Gastroesophageal sphincter (tissue), 3 donors: ENCODE measurements at regions not wholly inside any gene's neighbourhood (a gene's known extent, or its start where the extent isn't known, plus 50 kb on each side); places are given as distances from the start of the nearest gene placed in this dataset.

Source experiments
- CTCF ChIP-seq, 4 experiments: fragments of 200-600 bp in 2 of 4; fragments of 450-650 bp in 2 of 4; sonication (generic) in 1 of 4; IDR thresholded peaks; one replicate each; pipeline ENCODE4 v1.5.1; 2017 to 2019; ENCODE audit warnings: antibody characterized with exemption in 4 of 4, mild to moderate bottlenecking in 2 of 4, moderate library complexity in 2 of 4
- EP300 ChIP-seq: sonication (generic); formaldehyde crosslinking; IDR thresholded peaks from one replicate; pipeline ENCODE4 v1.6.1; 2017; ENCODE audit warnings: antibody characterized with exemption, mild to moderate bottlenecking
- POLR2A ChIP-seq, 2 donors: fragments of 450-650 bp; IDR thresholded peaks; one replicate each; pipeline ENCODE4 v1.6.1; 2017; ENCODE audit warnings: antibody characterized with exemption in 2 of 2, mild to moderate bottlenecking in 2 of 2, moderate library complexity in 1 of 2
- POLR2AphosphoS5 ChIP-seq: sonication (generic); formaldehyde crosslinking; IDR thresholded peaks from one replicate; pipeline ENCODE4 v1.6.1; 2017; ENCODE audit warnings: antibody characterized with exemption

GRCh38 chr7:54084340-54084739, 457.8 kb upstream of the VSTM2A start:
- TF ChIP-seq CTCF (IDR thresholded peaks at IDR 0.05) (no peak), POLR2AphosphoS5 (no peak), POLR2A (IDR thresholded peaks at IDR 0.05) (no peak), EP300 (no peak)
